Erythroblast (primary cell): ENCODE measurements at regions not wholly inside any gene's neighbourhood (a gene's known extent, or its start where the extent isn't known, plus 50 kb on each side); places are given as distances from the start of the nearest gene placed in this dataset.

Experiments used
- DNase-seq, 2 experiments: peaks; one replicate each; lab custom pipeline; 2025; lab: John Stamatoyannopoulos, UW
- GATA1 ChIP-seq: IDR thresholded peaks from 2 replicates; pipeline ENCODE4 v1.6.1; 2011; ENCODE audit warnings: low read depth, mild to moderate bottlenecking, control low read depth, low read length, moderate library complexity
- POLR2A ChIP-seq: IDR thresholded peaks from 2 replicates; pipeline ENCODE4 v1.6.1; 2011; ENCODE audit warnings: mild to moderate bottlenecking, low read length

DNA sequence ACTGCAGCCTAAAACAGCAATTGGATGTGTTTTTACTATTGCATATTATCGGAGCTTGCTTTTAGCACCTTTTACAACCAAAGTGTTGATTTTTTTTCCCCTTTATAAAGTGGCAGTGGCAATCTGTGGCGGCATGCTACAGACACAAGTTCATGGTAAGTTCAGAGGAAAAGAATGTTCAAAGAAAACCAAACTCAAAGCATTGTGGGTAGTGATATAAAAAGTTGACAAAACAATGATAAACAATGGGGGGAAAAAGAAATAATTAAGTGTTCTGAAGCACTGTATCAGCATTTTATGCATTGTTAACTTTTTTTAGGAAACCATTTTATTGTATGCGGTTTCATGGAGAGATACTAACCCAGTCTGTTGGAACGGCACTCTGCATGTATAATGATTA is 492.0 kb upstream of the SOX5 start:
- no peak for TF ChIP-seq GATA1
- TF ChIP-seq POLR2A, result no peak
- DNase-seq, result no peak

- no peak for DNase-seq
- TF ChIP-seq GATA1, result no peak
- no peak for TF ChIP-seq POLR2A
Observed at GRCh38 chr12:24436667-24437066, 487.2 kb upstream of the SOX5 start.

DNA sequence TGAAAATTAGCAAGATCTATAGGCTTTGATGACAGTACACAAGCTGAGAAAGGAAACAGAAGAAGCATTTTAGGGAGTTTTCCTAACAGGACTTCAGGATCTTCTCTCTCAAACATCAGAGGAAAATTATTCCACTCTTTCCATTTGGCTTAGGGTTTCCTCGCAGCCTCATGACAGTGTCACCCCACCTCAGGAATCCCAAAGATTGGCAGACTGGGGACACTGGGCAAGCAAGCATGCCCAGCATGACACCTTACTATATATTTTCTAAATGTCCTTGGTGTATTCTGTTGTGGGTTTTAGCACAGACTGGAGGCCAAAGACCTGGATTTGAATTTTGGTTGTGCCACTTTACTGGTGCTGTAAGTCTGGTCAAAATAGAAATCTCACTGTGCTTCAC is 482.4 kb upstream of the SOX5 start:
- no peak for DNase-seq

DNA sequence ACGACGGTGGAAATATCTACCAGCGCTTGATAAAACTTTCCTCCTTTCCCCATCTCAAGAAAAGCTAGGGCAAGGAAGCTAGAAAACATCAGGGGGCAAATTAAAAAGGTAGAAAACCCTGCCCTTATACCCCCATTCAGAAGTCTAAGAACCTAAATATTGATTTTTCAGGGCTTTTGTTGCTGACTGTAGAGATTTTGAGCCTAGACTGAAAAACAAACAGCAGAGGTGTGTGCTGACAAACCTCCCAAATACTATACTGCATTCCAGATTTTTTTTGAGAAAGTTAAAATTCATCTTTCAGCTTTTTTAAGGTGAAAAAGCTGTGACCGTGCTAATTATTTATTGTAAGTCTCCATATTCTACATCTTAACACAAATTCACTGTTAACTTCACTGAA is 478.3 kb upstream of the SOX5 start:
- DNase-seq, result no peak
- TF ChIP-seq GATA1, result no peak
- TF ChIP-seq POLR2A, result no peak

More for the DNA sequence above, 482.4 kb upstream of the SOX5 start:
- no peak for TF ChIP-seq GATA1
- TF ChIP-seq POLR2A, result no peak

DNA sequence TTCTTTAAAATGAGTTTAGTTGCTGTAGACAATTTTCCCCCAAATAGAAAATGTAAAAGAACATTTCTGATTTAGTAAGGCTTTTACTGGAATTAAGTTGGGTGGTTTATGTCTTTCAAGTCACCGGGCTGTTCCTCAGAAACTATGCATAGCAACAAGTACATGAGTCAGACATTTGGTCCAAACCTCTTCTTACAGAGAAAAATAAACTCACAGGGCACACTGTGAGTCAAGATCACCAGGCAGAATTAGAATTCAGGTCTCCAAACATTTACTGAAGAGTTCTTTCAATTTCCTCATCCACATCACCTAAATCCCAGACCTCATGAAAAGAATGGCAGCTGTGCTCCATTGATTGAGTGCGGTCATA is 476.1 kb upstream of the SOX5 start:
- no peak for DNase-seq

GRCh38 chr12:24424889-24425600 is 475.6 kb upstream of the SOX5 start:
- no peak for DNase-seq
- TF ChIP-seq POLR2A (no peak), GATA1 (no peak)

More for the DNA sequence above, 476.1 kb upstream of the SOX5 start:
- TF ChIP-seq POLR2A (no peak), GATA1 (no peak)

DNA sequence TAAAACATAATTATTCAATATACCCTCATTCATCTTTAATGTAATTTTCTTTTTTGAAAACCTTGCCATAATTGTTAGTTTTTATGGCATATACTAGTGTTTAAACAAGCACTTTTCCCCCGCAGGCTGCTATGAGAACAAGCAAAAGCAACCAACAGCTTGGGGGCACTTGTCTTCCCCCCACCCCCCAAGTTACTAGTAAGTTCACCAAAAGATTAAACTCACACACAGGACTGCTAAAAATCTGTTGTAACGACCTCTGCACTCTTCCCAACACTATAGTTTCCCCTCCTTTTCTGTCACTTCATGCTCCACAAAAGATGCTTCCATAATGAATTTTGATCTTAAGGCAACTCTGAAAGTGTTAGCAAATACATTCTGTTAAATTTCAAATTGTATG is 474.9 kb upstream of the SOX5 start:
- TF ChIP-seq POLR2A, result no peak
- no peak for TF ChIP-seq GATA1
- DNase-seq, result no peak

DNA sequence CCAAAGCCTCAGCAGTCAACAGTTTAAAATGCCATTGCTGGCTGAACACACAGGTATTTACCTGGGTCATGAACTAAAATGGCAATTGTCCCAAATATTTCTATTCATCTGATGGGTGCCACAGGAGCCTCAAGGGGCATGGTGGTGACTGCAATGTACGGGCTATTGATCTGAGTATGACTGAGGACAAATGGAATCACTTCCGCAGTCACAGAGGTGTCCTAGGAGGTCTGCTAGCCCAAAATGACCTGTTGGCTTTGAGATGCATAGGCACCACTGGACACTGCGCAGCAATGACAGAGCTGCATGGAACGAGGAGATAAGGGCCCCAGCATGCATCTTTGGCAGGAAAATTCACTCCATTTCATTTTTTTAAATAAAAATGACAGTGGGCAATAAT is 474.1 kb upstream of the SOX5 start:
- DNase-seq, result no peak
- TF ChIP-seq POLR2A (no peak), GATA1 (no peak)

- no peak for TF ChIP-seq POLR2A
- no peak for TF ChIP-seq GATA1
- no peak for DNase-seq
Observed at GRCh38 chr12:24421759-24422158, 472.3 kb upstream of the SOX5 start.

GRCh38 chr12:24418157-24418556 is 468.7 kb upstream of the SOX5 start:
- no peak for DNase-seq
- TF ChIP-seq POLR2A (no peak), GATA1 (no peak)

GRCh38 chr12:24416423-24417109 is 467.1 kb upstream of the SOX5 start:
- no peak for DNase-seq
- TF ChIP-seq GATA1, result no peak
- no peak for TF ChIP-seq POLR2A

DNA sequence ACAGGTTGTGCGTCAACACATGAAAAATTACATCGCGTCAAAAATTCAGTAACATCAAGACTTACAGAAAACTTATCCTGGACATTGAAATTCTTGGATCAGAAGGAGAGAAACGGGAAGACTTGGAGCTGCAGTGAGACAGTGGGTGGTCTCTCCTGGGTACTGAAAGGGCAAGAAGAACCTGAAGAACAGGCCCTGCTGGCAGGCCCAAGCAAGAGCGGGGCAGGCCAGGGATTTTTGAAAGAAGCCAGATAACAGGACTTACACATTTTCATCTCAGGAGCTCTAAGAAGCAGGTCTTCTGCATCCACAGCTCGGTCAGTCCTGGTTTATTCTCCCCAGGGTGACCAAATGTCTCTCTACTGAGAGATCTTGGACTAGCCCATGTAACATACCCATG is 466.5 kb upstream of the SOX5 start:
- DNase-seq, result no peak
- TF ChIP-seq POLR2A (no peak), GATA1 (no peak)

DNA sequence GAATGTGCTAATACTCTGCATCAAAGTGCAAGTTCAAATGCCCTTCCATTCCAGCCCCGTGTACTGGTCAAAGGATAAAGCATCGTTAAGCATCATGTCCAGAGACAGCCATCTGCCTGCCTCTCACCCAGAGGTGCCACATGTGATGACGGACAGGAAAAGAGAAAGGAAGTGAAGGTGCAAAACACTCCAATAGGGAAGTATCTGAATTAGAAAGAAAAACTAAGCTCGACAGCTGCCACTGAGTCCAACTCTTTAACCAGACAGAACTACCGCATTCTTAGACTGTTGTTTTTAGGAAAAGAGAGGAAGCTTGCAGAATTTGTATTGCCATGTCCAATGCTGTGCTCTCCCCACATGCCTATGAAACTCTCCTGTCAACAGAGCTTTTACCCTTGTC is 465.0 kb upstream of the SOX5 start:
- no peak for DNase-seq
- TF ChIP-seq POLR2A (no peak), GATA1 (no peak)

DNA sequence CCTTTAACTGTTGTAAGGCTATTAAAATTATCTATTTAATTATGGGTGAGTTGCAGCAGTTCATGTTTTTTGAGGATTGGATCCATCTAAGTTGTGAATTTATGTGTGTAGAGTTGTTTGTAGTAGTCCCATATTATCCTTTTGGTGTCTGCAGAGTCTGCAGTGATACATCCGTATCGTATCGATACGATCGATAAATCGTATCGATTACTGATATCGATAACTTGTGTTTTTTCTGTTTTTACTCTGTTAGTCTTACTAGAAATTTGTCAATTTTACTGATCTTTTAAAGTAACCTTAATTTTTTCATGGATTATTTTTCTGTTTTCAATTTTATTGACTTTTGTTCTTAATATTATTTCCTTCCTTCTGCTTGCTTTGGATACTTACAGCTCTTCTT is 462.5 kb upstream of the SOX5 start:
- no peak for DNase-seq
- no peak for TF ChIP-seq POLR2A
- TF ChIP-seq GATA1, result no peak

- no peak for TF ChIP-seq GATA1
- no peak for TF ChIP-seq POLR2A
- no peak for DNase-seq
Observed at GRCh38 chr12:24409868-24410267, 460.4 kb upstream of the SOX5 start.
